ENCODE measurements at regions not wholly inside any gene's neighbourhood (a gene's known extent, or its start where the extent isn't known, plus 50 kb on each side); places are given as distances from the start of the nearest gene placed in this dataset.

DNA sequence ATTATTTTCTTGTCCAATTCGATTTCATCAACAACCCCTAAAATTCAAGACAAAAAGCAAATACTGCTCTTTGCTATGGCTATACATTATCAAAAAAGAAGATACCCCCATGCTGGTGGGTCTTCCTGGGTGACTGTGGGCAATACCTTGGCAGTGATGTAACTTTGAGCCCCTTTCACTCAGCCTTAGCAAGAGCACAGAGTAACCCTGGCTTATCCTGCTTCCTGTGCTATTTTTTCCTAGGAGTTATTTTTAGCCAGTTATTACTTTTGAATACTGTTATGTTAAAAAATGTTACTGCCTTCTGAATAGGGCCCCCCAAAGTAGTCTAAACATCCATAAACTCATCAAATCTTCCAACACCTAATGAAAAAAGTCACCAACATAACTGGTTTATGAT is 145.6 kb upstream of the TSLP start (continued):
- no peak for TF ChIP-seq ZNF263 (CRISPR knock-in tag; IDR thresholded peaks at IDR 0.05; ENCODE audit: low read depth)

DNA sequence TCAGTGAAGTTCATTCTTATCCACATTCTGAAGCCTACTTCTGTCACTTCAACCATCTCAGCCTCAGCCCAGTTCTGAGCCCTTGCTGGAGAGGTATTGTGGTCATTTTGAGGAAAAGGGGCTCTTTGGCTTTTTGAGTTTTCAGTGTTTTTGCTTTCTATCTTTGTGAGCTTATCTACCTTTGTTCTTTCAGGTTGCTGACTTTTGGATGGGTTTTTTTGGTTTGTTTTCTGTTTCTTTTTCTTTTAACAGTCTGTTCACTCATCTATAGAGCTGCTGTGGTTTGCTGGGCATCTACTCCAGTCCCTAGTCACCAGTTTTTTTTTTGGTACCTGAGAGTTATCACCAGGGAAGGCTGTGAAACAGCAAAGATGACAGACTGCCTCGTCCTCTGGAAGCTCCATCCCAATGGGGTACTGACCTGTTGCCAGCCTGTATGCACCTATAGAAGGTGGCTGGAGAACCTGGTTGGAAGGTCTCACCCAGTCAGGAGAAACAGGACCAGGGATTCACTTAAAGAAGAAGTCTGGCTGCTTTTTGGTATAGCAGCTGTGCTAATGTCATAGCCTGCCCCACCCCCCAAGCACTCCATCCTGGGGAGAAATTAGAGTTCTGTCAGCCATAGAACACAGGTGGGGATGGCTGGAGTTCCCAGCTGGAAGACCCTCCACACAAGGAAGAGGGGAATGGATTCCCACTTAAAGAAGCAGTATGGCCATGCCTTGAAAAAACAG is 138.6 kb upstream of the TSLP start:
- Mint-ChIP-seq H3K27me3 (ENCODE audit: low read depth) (peaks cover 14% of the 10 kb centered on the region), H3K27ac (no peak overlapping the region), H3K4me3 (no peak overlapping the region), H3K4me1 (no peaks in the 10 kb centered on the region), H3K36me3 (peaks cover 5% of the 10 kb centered on the region), H3K9me3 (peaks cover 33% of the 10 kb centered on the region)
- DNase-seq (ENCODE audit: low spot score) (no peak), ATAC-seq (no peak)
- TF ChIP-seq, protein P1, sequence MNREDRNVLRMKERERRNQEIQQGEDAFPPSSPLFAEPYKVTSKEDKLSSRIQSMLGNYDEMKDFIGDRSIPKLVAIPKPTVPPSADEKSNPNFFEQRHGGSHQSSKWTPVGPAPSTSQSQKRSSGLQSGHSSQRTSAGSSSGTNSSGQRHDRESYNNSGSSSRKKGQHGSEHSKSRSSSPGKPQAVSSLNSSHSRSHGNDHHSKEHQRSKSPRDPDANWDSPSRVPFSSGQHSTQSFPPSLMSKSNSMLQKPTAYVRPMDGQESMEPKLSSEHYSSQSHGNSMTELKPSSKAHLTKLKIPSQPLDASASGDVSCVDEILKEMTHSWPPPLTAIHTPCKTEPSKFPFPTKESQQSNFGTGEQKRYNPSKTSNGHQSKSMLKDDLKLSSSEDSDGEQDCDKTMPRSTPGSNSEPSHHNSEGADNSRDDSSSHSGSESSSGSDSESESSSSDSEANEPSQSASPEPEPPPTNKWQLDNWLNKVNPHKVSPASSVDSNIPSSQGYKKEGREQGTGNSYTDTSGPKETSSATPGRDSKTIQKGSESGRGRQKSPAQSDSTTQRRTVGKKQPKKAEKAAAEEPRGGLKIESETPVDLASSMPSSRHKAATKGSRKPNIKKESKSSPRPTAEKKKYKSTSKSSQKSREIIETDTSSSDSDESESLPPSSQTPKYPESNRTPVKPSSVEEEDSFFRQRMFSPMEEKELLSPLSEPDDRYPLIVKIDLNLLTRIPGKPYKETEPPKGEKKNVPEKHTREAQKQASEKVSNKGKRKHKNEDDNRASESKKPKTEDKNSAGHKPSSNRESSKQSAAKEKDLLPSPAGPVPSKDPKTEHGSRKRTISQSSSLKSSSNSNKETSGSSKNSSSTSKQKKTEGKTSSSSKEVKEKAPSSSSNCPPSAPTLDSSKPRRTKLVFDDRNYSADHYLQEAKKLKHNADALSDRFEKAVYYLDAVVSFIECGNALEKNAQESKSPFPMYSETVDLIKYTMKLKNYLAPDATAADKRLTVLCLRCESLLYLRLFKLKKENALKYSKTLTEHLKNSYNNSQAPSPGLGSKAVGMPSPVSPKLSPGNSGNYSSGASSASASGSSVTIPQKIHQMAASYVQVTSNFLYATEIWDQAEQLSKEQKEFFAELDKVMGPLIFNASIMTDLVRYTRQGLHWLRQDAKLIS (CRISPR knock-in tag; IDR thresholded peaks at IDR 0.05; ENCODE audit: borderline replicate concordance) = no peak
- TF ChIP-seq ZBTB21 (CRISPR knock-in tag; IDR thresholded peaks at IDR 0.05; ENCODE audit: borderline replicate concordance) (no peak), ZNF423 (CRISPR knock-in tag; IDR thresholded peaks at IDR 0.05) (no peak), NR1H2 (CRISPR knock-in tag; IDR thresholded peaks at IDR 0.05) (no peak), MXD4 (CRISPR knock-in tag; IDR thresholded peaks at IDR 0.05; ENCODE audit: borderline replicate concordance) (no peak), SOX15 (CRISPR knock-in tag; IDR thresholded peaks at IDR 0.05) (no peak), HMGA2 (CRISPR knock-in tag; IDR thresholded peaks at IDR 0.05) (no peak), ZNF396 (CRISPR knock-in tag; IDR thresholded peaks at IDR 0.05; ENCODE audit: borderline replicate concordance) (no peak), JAZF1 (CRISPR knock-in tag; IDR thresholded peaks at IDR 0.05) (no peak)
- TF ChIP-seq, protein P2, sequence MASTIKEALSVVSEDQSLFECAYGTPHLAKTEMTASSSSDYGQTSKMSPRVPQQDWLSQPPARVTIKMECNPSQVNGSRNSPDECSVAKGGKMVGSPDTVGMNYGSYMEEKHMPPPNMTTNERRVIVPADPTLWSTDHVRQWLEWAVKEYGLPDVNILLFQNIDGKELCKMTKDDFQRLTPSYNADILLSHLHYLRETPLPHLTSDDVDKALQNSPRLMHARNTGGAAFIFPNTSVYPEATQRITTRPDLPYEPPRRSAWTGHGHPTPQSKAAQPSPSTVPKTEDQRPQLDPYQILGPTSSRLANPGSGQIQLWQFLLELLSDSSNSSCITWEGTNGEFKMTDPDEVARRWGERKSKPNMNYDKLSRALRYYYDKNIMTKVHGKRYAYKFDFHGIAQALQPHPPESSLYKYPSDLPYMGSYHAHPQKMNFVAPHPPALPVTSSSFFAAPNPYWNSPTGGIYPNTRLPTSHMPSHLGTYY (CRISPR knock-in tag; IDR thresholded peaks at IDR 0.05) = no peak
- TF ChIP-seq, protein P3, sequence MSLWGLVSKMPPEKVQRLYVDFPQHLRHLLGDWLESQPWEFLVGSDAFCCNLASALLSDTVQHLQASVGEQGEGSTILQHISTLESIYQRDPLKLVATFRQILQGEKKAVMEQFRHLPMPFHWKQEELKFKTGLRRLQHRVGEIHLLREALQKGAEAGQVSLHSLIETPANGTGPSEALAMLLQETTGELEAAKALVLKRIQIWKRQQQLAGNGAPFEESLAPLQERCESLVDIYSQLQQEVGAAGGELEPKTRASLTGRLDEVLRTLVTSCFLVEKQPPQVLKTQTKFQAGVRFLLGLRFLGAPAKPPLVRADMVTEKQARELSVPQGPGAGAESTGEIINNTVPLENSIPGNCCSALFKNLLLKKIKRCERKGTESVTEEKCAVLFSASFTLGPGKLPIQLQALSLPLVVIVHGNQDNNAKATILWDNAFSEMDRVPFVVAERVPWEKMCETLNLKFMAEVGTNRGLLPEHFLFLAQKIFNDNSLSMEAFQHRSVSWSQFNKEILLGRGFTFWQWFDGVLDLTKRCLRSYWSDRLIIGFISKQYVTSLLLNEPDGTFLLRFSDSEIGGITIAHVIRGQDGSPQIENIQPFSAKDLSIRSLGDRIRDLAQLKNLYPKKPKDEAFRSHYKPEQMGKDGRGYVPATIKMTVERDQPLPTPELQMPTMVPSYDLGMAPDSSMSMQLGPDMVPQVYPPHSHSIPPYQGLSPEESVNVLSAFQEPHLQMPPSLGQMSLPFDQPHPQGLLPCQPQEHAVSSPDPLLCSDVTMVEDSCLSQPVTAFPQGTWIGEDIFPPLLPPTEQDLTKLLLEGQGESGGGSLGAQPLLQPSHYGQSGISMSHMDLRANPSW (CRISPR knock-in tag; conservative IDR thresholded peaks at IDR 0.05; ENCODE audit: low read depth) = no peak
- TF ChIP-seq, protein P4, sequence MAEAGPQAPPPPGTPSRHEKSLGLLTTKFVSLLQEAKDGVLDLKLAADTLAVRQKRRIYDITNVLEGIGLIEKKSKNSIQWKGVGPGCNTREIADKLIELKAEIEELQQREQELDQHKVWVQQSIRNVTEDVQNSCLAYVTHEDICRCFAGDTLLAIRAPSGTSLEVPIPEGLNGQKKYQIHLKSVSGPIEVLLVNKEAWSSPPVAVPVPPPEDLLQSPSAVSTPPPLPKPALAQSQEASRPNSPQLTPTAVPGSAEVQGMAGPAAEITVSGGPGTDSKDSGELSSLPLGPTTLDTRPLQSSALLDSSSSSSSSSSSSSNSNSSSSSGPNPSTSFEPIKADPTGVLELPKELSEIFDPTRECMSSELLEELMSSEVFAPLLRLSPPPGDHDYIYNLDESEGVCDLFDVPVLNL (CRISPR knock-in tag; IDR thresholded peaks at IDR 0.05; ENCODE audit: borderline replicate concordance, low read depth) = no peak
- TF ChIP-seq, protein P5, sequence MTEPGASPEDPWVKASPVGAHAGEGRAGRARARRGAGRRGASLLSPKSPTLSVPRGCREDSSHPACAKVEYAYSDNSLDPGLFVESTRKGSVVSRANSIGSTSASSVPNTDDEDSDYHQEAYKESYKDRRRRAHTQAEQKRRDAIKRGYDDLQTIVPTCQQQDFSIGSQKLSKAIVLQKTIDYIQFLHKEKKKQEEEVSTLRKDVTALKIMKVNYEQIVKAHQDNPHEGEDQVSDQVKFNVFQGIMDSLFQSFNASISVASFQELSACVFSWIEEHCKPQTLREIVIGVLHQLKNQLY (CRISPR knock-in tag; IDR thresholded peaks at IDR 0.05) = no peak
- TF ChIP-seq, protein P6, sequence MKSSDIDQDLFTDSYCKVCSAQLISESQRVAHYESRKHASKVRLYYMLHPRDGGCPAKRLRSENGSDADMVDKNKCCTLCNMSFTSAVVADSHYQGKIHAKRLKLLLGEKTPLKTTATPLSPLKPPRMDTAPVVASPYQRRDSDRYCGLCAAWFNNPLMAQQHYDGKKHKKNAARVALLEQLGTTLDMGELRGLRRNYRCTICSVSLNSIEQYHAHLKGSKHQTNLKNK (CRISPR knock-in tag; IDR thresholded peaks at IDR 0.05) = no peak
- POLR2A ChIA-PET = interaction anchor here (0.6 kb wide), 1 partner anchor 11 kb away, joined by 3 read pairs; no protein-coding TSS in a partner anchor
- CTCF ChIA-PET = no interaction called here
